ENCODE measurements at regions not wholly inside any gene's neighbourhood (a gene's known extent, or its start where the extent isn't known, plus 50 kb on each side); places are given as distances from the start of the nearest gene placed in this dataset.
"Not testable (repeated sequence)": the region's sequence is repeated elsewhere in the genome, so short reads cannot be mapped to it uniquely, and the experiment has no call there.

DNA sequence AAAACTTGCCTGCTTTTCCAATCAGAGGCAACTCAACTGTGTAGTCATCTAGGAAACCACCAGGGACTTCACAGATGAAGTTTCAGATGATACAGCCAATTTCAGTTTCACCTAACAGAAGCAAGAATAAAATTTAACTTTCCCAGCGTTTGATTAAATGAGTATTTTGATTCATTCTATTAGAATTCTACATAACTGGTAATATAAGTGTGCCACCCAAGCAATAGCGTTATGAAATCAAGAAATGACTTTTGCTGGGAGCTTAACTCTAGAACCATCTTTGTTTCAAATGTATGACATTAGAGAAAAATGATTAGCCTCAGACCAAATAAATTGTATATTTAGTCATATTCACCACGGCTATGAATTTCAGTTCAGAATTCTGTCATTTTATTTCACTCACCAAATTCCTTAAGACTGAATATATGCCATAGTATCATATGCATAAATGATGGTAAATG, 239.3 kb downstream of the NRIP1 start:
- DNase-seq, result no peak

DNA sequence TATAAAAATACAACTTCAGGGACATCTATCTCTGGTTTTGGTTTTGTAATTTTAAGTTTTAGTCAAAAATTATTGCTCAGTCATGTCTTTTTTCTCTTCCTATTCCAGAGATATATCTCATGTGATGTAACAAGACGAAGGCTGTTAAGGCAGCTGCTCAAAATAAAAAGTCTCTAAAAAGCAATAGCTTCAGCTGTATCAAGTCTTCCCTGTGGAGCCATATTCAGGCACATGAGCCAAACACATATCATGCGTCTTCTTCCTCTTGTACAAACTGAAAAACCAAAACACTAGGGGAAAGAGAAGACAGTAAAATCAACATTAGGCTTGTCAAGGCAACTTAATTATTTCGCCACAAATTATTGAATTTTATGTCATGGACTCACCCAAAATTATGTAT, 240.7 kb downstream of the NRIP1 start:
- DNase-seq, result no peak

DNA sequence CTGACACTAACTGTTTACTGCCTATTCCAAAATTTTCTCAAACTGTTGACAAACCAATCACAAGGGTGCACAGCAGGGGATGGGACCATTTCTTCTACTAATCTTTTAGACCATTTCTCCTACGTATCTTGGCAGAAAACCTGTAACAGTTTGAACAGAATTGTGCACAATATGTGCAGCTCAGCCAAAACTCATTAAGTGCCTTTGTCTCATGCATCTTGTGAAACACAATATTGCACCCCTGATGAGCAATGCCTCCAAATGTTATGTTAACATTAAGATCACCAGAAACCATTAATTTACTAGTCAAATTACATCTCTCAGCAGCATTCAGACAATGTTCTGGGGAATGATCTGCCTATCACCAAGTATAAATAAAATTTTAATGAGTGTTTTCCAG, 247.5 kb downstream of the NRIP1 start:
- DNase-seq, result no peak

DNA sequence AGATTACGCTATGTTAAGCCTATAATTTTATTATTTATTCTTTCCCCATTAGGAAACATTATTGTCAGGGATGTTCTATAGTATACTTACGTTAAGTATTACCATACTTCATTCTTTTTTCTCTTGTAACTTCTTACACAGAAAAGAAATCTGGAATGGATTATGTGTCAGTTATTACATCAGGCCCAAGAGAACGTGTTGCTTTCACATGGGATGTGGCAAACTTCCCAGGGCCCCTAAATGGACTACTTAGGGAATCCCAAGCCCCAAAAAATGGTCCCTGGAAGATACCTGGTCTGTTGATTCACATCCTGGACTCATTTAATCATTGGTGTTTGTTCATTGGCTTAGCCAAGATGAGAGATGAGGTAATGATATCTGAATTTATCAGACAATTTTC, 249.8 kb downstream of the NRIP1 start:
- DNase-seq, result no peak

DNA sequence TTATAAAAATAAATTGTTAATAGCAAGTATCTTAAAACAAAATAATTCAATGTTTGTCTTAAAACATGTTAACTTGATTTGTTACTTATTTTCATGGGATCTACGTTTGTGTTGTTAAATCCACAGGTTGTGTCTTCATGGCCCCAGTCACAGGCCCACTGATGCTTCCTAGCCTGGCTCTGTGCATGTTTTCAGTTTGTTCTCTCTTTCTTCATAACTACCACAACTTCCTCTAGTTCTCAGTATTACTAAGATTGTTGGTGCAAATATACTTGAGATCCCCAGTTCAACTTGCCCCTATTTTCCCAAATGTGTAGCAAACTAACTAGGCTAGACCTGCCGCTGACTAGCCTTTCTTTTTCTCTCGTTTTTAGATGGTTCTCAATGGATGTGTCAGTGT, 250.5 kb downstream of the NRIP1 start:
- no peak for DNase-seq

DNA sequence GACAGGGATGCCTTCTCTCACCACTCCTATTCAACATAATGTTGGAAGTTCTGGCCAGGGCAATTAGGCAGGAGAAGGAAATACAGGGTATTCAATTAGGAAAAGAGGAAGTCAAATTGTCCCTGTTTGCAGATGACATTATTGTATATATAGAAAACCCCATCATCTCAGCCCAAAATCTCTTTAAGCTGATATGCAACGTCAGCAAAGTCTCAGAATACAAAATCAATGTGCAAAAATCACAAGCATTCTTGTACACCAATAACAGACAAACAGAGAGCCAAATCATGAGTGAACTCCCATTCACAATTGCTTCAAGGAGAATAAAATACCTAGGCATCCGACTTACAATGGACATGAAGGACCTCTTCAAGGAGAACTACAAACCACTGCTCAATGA, 258.1 kb upstream of the SAMSN1 start:
- not testable (repeated sequence) for DNase-seq

DNA sequence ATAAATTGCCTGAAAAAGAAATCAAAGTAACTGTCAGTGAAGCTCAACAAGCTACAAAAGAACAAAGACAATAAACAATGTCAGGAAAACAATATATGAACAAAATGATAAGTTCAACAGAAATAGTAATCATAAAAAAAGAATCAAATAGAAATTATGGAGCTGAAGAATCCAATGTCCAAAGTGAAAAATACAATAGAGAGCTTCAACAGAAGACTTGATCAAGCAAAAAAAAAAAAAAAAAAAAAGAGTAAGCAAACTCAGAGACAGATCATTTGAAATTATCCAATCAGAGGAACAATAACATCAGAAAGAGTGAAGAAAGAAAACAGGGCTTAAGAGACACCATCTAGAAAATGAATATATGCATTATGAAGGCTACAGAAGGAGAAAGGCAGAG, 251.4 kb upstream of the SAMSN1 start:
- no peak for DNase-seq

DNA sequence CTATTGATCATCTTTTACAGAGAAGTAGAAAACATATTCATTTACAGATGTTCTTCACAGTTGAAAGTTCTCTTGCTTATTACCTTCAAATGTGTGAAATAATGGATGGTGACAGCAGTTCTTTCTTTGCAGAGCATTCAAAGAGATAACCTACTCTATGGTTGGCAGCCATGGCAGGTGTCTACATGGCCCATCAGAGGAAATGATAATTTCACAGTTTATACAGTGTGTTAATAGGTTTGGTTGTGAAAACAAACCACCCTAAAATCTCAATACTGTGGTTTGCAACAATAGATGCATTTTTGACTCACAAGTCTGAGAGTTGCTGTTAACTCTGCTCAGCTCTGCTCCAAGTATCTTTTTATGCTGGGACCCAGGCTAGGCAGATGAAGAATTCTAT, 241.2 kb upstream of the SAMSN1 start:
- no peak for DNase-seq

DNA sequence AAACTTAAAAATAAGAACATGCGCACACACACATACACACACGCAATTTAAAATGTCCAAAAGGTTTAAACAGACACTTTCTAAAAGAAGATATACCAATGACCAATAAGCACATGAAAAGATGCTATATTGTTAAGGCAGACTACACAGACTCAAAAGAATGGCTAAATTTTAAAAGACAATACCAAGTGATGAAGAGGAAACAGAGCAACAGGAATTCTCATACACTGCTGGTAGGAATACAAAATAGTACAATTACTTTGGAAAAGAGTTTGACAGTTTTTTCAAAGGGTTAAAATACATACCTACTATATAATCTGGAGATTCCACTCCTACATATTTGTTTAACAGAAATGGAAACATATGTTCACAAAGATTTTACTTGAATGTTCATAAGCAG, 239.6 kb upstream of the SAMSN1 start:
- no peak for DNase-seq

DNA sequence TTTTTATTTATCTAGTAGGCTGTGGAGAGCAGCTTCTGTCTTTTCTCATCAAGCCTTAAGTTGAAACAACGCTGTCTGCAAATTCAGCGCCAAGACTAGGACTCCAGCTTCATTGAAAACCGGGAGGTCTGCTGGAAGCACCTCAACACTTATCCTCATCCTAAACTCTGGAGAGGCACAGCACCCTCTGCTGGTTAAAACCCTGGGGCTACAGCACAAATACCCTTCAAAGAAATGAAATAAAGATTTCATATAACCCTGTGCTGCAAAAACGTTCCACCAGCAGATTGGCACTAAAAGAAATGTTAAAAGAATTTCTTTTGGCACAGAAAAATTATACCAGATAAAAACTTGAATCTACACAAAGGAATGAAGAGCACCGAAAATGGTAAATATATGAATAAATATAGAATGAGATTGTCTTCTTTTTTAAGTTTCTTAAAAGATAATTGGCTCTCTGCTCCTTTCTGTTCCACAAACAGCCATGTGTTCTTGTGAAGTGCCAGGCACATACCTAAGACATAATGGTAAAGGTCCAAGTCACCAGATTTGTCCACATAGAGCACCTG, 227.7 kb upstream of the SAMSN1 start:
- DNase-seq, result no peak

DNA sequence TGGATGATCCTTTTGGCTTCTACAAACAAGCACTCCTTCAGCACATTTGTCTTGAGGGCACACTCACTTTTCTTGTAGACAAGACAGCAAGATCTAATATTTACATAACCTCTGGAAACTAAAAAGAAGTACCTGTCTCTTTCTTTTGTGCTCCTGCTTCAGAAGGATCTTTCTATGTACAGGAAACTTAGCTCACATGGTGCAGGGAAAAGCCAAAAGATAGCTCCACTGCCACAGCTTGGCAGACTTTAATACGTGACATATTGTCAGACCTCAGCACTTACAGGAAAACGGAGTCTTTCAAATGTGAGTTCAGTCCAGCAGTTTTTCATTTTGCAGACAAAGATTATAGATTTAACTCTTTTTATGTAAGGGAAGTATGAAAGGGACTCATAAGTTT, 225.5 kb upstream of the SAMSN1 start:
- DNase-seq, result no peak

DNA sequence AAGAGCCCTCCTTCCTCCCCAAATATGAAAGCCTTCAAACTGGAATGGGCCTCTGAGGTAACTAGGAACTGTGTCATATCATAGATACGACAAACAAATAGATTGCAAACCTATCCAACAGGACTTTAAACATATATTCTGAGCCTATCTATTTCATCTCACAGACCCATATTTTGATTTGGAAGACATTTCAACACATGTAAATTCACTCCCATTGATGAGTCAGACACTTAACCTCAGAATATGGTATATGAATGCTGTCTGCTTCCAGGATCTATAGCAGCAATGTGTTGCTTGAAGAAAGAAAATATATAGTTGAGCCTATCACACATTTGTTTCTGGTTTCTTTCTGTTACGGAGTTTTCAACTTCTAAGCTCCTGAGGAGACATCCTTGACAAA, 221.9 kb upstream of the SAMSN1 start:
- no peak for DNase-seq

DNA sequence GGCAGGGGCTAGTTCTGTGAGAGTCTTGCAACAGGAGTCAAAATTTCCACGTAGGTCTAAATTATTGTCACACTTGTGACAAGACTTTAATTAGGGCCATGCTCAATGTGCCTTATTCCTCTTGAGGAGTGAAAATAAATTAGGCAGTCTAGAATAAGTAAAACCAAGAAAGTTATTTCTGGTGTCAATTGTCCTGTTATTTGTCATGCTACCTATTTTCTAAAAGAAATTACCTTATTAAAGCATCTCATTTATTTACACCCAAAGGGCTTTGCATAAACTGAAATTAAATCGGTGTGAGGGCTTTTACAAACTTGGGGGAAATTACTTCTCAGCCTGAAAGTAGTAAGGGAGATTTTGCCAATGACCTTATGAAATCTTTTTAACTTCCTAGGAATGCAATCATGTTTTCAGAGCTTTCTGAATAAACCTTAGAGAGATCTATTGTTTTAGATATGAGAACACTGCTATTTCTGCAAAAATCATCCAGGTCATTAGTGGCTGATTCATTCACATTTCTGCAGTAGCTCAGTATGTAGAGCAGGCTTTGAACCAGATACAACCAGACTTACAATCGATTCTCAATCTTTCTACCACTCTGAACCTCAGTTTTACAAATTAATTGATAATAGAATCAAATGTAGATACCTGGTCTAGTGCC, 221.2 kb upstream of the SAMSN1 start:
- no peak for DNase-seq

DNA sequence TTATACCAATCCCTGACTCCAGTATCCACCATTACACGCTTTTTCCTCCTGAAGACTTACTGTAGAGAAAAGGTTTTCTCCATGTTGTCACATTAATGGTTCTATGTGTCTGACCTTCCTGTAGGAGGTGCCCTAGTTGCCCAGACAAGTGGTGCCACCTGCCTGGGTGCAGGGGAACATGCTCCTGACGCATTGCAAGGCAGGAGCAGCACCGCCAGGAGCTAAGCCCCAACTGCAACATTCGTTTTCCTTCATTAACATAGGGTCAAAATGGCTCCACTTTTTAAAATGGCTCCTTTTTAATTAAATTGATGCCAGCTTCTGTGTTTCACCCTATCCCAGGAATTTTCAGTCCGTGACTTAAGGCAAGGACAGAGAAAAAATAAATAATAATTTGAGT, 220.1 kb upstream of the SAMSN1 start:
- DNase-seq, result no peak

DNA sequence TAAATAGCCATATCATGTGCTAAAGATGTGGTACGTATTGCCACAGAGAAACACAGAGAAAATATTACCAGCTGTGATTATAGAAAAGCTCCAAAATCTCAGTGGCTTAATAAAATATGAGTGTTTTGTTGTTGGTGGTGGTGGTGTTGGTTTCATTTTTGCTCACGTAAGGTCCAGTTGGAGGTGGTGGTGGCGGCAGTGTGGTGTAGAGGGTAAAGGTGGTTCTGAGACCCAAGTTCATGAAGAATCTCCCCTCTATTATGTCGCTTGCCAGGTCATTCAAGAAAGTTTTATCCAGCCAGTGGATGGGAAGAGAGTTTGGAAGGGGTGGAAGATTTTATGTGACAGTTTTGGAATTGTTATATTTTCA, 217.6 kb upstream of the SAMSN1 start:
- DNase-seq, result no peak

DNA sequence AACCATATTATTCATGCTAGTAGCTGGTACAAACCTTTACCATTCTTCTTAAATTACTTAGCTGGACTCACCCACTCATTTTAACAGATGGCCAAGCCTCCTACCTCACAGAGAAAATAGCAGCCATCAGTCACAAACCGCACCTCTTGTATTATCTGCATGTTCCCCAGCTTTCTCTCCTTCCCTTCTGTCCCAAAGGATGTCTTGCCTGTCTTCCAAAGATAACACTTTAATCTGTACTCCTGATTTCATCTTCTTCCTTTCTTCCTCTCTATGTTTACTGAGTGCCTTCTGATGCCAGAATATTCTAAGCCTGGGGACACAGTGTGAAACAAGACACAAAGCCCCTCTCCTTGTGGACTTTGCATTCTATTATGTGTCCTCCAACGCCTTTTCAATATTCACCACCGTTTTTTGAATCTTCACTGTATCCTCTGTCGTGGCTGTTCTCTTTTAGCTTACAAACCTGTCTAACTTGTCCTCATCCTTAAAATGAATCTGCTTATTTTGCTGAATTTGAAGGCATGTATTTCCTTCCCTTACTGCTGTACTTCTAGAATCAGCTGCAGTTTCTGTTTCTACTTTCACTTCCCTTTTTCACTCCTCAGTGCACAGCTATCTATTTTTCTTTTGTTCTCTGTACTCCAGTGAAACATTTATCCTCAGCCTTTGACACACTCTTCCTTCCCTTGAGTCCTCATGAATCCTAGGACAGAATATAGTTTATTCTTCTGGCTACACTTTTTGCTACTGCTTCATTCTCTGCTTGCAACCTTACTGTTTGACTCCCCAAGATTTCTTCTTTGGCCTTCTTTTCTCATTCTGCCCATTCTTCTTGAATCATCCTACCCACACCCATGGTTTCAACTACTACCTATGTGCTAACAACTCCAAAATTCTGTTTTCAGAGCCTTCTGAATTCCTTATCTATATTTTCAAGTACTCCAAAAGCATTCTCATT, 216.9 kb upstream of the SAMSN1 start:
- no peak for DNase-seq

DNA sequence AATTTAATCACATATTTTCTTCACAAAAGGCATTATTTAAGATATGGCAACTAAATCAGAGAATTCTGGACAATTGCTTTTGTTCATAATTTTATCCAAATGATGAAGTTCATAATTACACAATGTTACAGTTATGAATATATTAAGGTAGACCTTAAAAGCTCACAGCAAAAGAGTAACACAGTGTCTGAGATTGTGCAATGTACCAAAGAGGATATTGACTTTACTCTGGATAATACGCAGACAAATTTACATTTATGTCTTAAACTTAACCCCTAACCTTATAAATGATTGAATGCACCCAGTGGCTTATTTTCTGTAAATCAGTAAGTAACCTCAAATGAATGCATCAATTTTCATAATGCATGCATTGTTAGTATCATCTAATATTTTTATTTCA, 216.2 kb upstream of the SAMSN1 start:
- DNase-seq, result no peak

DNA sequence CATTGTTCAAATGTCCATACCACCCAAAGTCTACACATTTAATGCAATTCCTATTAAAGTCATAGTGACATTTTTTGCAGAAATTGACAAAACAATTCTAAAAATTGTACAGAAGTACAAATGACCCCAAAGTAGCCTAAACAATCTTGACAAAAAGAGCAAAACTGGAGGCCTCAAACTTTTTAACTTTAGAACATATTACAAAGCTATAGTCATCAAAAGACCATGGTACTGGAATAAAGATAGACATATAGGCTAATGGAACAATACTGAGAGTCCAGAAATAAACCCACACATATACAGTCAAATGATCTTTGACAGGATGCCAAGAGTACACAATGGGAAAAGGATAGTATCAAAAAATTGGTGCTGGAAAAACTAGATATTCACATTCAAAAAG, 213.2 kb upstream of the SAMSN1 start:
- no peak for DNase-seq

DNA sequence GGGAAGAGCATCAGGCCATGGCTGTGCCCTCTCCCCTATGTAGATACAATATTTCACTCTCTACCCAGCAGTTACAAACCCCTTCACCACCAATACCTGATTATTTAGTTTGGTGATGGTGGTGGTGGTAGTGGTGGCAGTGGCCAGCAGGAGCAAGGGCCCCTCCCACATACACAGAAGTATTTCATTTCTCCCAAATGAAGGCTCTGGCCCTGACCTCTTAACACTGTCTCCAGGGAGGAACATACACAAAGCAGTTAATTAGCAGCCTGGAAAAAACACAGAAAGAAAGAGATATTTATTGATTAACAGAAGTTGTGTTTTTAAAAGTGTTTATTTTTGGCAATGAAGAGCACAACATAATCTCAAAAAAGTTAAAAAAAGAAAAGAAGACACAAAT, 212.7 kb upstream of the SAMSN1 start:
- no peak for DNase-seq

DNA sequence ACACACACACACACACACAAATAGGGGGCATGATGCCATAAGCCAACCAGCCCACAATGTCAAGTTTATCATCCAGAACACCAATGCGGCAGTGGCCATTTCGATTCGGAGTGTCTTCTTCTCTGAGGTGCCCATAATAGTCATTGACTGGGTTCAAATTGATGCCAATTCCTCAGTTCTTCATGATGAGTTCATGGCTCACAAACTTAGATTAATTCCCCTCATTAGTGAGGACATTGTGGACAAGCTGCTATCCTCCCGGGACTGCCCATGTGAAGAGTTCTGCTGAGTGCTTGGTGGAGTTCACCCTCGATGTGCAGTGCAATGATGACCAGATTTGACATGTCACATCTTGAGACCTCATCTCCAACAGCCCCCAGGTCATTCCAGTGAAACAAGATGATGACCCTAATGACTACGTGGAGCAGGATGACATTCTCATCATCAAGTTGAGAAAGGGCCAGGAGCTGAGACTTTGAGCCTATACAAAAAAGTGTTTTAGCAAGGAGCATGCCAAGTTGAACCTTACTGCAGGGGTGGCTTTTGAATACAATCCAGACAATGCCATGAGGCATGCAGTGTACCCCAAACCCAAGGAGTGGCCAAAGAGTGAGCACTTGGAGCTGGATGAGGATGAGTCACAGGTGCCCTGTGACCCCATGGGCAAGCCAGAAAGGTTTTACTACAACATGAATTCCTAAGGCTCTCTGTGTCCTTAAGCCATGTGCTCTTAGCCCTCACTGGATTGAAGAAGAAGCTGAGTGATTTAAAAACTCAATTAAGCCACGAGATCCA, 211.6 kb upstream of the SAMSN1 start:
- DNase-seq, result no peak

DNA sequence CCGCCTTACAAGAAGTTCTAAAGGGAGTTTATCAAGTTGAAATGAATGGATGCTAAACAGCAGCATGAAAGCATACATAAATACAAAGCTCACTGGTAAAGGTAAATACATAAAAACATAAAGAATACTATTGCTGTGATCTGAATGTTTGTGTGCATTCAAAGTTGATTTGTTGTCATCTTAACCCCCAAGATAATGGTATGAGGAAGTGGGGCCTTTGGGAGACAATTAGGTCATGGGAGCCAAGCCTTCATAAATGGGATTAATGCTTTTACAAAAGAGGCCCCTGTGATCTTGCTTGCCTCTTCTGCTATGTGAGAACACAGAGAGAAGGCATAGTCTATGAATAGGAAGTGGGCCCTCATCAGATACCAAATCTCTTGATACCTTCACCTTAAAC, 209.0 kb upstream of the SAMSN1 start:
- DNase-seq, result no peak

DNA sequence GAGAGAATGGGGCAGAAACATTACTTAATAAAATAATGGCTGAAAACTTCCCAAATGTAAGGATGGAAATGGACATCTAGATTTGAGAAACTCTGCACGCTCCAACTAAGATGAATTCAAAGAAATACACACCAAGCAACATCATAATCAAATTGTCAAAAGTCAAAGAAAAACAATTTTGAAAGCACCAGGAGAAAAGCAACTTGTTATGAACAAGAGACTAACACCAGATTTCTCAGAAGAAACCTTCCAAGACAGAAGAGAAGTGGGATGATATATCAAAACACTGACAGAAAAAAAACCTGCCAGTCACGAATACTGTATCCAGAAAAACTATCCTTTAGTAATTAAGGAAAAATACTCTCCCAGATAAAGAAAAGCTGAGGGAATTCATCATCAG, 208.6 kb upstream of the SAMSN1 start:
- no peak for DNase-seq

DNA sequence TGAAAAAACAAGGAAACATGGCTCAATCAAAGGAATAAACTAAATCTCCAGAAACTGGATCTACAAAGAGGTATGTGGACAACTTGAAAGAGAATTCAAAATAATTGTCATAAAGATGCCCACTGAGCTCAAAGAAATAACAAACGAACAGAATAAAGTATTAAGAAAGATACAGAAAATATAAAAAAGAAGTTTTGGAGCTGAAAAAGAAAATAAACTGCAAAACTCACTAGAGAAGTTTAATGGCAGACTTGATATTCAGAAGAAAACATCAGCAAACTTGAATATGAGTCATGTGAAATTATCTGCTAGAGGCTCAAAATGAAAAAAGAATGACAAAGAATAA, 208.1 kb upstream of the SAMSN1 start:
- no peak for DNase-seq
